HepG2 (cell line): ENCODE measurements at regions not wholly inside any gene's neighbourhood (a gene's known extent, or its start where the extent isn't known, plus 50 kb on each side); places are given as distances from the start of the nearest gene placed in this dataset.

Experiments
- ATAC-seq: fragments of 200-7000 bp; cut with Tn5 transposase; 3 replicates; pipeline ENCODE4 v1.9.1; 2020; ENCODE audit warnings: mild to moderate bottlenecking, moderate library complexity
- BruUV-seq: library from RNA; stranded (reverse); fragments of 400-500 nt; replicated peaks from 2 replicates; lab custom pipeline; 2021; lab: Mats Ljungman, UMichigan
- CTCF ChIA-PET: fragments of 300-600 bp; formaldehyde crosslinking; extraction: SDS; loops from one replicate; lab custom pipeline; 2021; ENCODE audit warnings: low total read pairs, inconsistent platforms, low intra/inter-chr PET ratio; lab: Yijun Ruan, JAX
- POLR2A ChIA-PET: fragments of 350-600 bp; sonication (Branson Sonifier 250); formaldehyde crosslinking; loops from one replicate; lab custom pipeline; 2020; ENCODE audit warnings: antibody characterized with exemption, inconsistent platforms; lab: Yijun Ruan, JAX
- DNase-seq: peaks from one replicate; pipeline ENCODE4 v3.0.0-alpha.2; 2015; ENCODE audit warnings: low spot score
- FAIRE-seq: peaks from 3 replicates; lab custom pipeline; 2011; peaks lifted over from hg19 to GRCh38; lab: Jason Lieb, UNC
- H2AFZ ChIP-seq: one replicate; pipeline ENCODE4 v1.6.1; 2011; ENCODE audit warnings: low read length, inconsistent platforms
- H3K27ac ChIP-seq: fragments of 300-600 bp; 3 replicates; pipeline ENCODE4 v1.8.0; 2011; ENCODE audit warnings: mixed run types, mild to moderate bottlenecking, mixed read lengths, low read length, inconsistent platforms; ENCODE audit not compliant: insufficient read depth; ENCODE audit errors: extremely low read length
- H3K27me3 ChIP-seq, 2 experiments: fragments of 200-600 bp in 1 of 2; 2 replicates in 1 of 2; 3 replicates in 1 of 2; pipeline versions ENCODE4 v1.6.0 to v1.8.0; 2011; ENCODE audit warnings: low read length in 2 of 2, mild to moderate bottlenecking in 2 of 2, moderate library complexity in 2 of 2, inconsistent platforms in 1 of 2; ENCODE audit not compliant: insufficient read depth in 2 of 2, control insufficient read depth in 1 of 2
- H3K36me3 ChIP-seq, 2 experiments: fragments of 200-600 bp in 1 of 2; replicated peaks in 1 of 2; 2 replicates in 1 of 2; 3 replicates in 1 of 2; pipeline versions ENCODE4 v1.5.1 to v1.8.0; 2011; ENCODE audit warnings: low read length in 2 of 2, inconsistent platforms in 1 of 2; ENCODE audit not compliant: insufficient read depth in 2 of 2, control insufficient read depth in 1 of 2
- H3K4me1 ChIP-seq: 2 replicates; pipeline ENCODE4 v1.5.1; 2012; ENCODE audit warnings: low read length, inconsistent platforms; ENCODE audit not compliant: insufficient read depth
- H3K4me2 ChIP-seq: 2 replicates; pipeline ENCODE4 v1.6.0; 2011; ENCODE audit warnings: low read depth, low read length, inconsistent platforms
- H3K4me3 ChIP-seq, 3 experiments: fragments of 200-600 bp in 1 of 3; sonication (generic), shearing (Covaris generic) in 1 of 3; replicated peaks in 1 of 3; 2 replicates each; pipeline ENCODE4 v1.5.1; 2011 to 2016; ENCODE audit warnings: low read length in 3 of 3, inconsistent platforms in 2 of 3, low read depth in 2 of 3, mild to moderate bottlenecking in 2 of 3, control low read depth in 1 of 3, mixed read lengths in 1 of 3; ENCODE audit not compliant: insufficient read depth in 1 of 3
- H3K79me2 ChIP-seq: one replicate; pipeline ENCODE4 v1.6.1; 2011; ENCODE audit warnings: low read length, inconsistent platforms; ENCODE audit not compliant: insufficient read depth
- H3K9ac ChIP-seq: 2 replicates; pipeline ENCODE4 v1.6.0; 2011; ENCODE audit warnings: mild to moderate bottlenecking, low read depth, low read length, inconsistent platforms; ENCODE audit not compliant: insufficient read depth
- H3K9me3 ChIP-seq: 2 replicates; pipeline ENCODE4 v1.5.1; 2012; ENCODE audit warnings: mild to moderate bottlenecking, low read length
- H4K20me1 ChIP-seq: 2 replicates; pipeline ENCODE4 v1.6.0; 2011; ENCODE audit warnings: inconsistent platforms, mild to moderate bottlenecking, low read length, moderate library complexity; ENCODE audit not compliant: insufficient read depth
- CSRNP2 ChIP-seq: sonication (generic); formaldehyde crosslinking; conservative IDR thresholded peaks from 2 replicates; pipeline ENCODE4 v1.8.0; 2022; ENCODE audit warnings: low read depth, missing genetic modification reagents
- FOXC1 ChIP-seq: sonication (generic); formaldehyde crosslinking; IDR thresholded peaks from 2 replicates; pipeline ENCODE4 v1.8.0; 2022; ENCODE audit warnings: mild to moderate bottlenecking, missing genetic modification reagents, borderline replicate concordance
- GRHL1 ChIP-seq: sonication (generic); formaldehyde crosslinking; conservative IDR thresholded peaks from 2 replicates; pipeline ENCODE4 v1.8.0; 2022; ENCODE audit warnings: missing genetic modification reagents
- HNRNPK ChIP-seq: fragments of 200-400 bp; formaldehyde crosslinking; IDR thresholded peaks from 2 replicates; pipeline ENCODE4 v1.6.1; 2018; ENCODE audit warnings: low read length, low read depth, moderate library complexity, mild to moderate bottlenecking; ENCODE audit not compliant: poor library complexity, severe bottlenecking
- MIER2 ChIP-seq: IDR thresholded peaks from 2 replicates; pipeline ENCODE4 v1.6.1; 2016; ENCODE audit warnings: missing biosample characterization, missing genetic modification reagents
- NR2F6 ChIP-seq, 2 experiments: IDR thresholded peaks; 2 replicates each; pipeline ENCODE4 v1.6.1; 2016; ENCODE audit warnings: antibody characterized with exemption in 1 of 2, mild to moderate bottlenecking in 1 of 2
- ZHX2 ChIP-seq, 2 experiments: sonication (generic) in 1 of 2; formaldehyde crosslinking in 1 of 2; IDR thresholded peaks; 2 replicates each; pipeline versions ENCODE4 v1.6.1 to v1.9.0; 2014 to 2022; ENCODE audit warnings: antibody characterized with exemption in 1 of 2, borderline replicate concordance in 1 of 2, inconsistent platforms in 1 of 2, low read depth in 1 of 2, missing genetic modification reagents in 1 of 2
- ZNF136 ChIP-seq: sonication (generic); formaldehyde crosslinking; IDR thresholded peaks from 2 replicates; pipeline ENCODE4 v1.8.1; 2022; ENCODE audit warnings: low read depth, mild to moderate bottlenecking, moderate library complexity, missing genetic modification reagents
- ZNF275 ChIP-seq: sonication (generic); formaldehyde crosslinking; IDR thresholded peaks from 2 replicates; pipeline ENCODE4 v1.8.0; 2022; ENCODE audit warnings: missing genetic modification reagents, mild to moderate bottlenecking, inconsistent platforms, borderline replicate concordance
- ZNF296 ChIP-seq: sonication (generic); formaldehyde crosslinking; conservative IDR thresholded peaks from 2 replicates; pipeline ENCODE4 v1.5.0; 2020; ENCODE audit warnings: mild to moderate bottlenecking, missing genetic modification reagents
- ZNF510 ChIP-seq: sonication (generic); formaldehyde crosslinking; IDR thresholded peaks from 2 replicates; pipeline ENCODE4 v1.4.0; 2020; ENCODE audit warnings: low read depth, mild to moderate bottlenecking, missing genetic modification reagents
- WGBS: methylation state at CpG from one replicate; pipeline ENCODE4 v1.1.6; 2017; ENCODE audit warnings: low lambda C conversion rate; 5-methylcytosine and 5-hydroxymethylcytosine counted together
- in situ Hi-C: cut with HindIII; loops from 2 replicates; pipeline ENCODE4 v1.10.0; 2017; ENCODE audit warnings: low pct_unique_long_range_greater_than_20kb; ENCODE audit not compliant: extremely low pct_ligation_motif_present
- intact Hi-C: fragments of 100-400 bp; cut with micrococcal nuclease; formaldehyde crosslinking; loops from one replicate; pipeline ENCODE4 v1.10.0; 2022; ENCODE audit not compliant: unreplicated experiment

GRCh38 chr2:89775885-89776284 is 1084.4 kb downstream of the RPIA start:
- in situ Hi-C loops: no loop called here
- no peak for FAIRE-seq

More at GRCh38 chr2:89775885-89776284, 1084.4 kb downstream of the RPIA start:
- Histone ChIP-seq H3K9me3 (peaks cover 86% of the 10 kb centered on the region), H3K4me2 (no peak overlapping the region), H3K9ac (no peak overlapping the region), H3K79me2 (no peaks in the 10 kb centered on the region), H2AFZ (no peak overlapping the region), H4K20me1 (no peaks in the 10 kb centered on the region), H3K36me3 (no peaks in the 10 kb centered on the region), H3K4me1 (no peaks in the 10 kb centered on the region), H3K4me3 (no peak overlapping the region), H3K27me3 (no peaks in the 10 kb centered on the region), H3K27ac (no peak overlapping the region)
- POLR2A ChIA-PET: no interaction called here
- intact Hi-C loops: no loop called here
- CTCF ChIA-PET: no interaction called here
- no peak for TF ChIP-seq ZHX2 (IDR thresholded peaks at IDR 0.05; ENCODE audit: low read depth)
- TF ChIP-seq ZHX2 (CRISPR knock-in tag; IDR thresholded peaks at IDR 0.05; ENCODE audit: borderline replicate concordance): no peak
- no peak for TF ChIP-seq MIER2
- TF ChIP-seq HNRNPK: no peak
- no peak for TF ChIP-seq GRHL1 (CRISPR knock-in tag)
- TF ChIP-seq ZNF510 (CRISPR knock-in tag): no peak
- TF ChIP-seq ZNF275 (CRISPR knock-in tag): no peak
- no peak for TF ChIP-seq CSRNP2 (CRISPR knock-in tag)
- TF ChIP-seq FOXC1 (CRISPR knock-in tag): no peak
- no peak for TF ChIP-seq NR2F6 (IDR thresholded peaks at IDR 0.05)
- TF ChIP-seq NR2F6 (CRISPR knock-in tag; IDR thresholded peaks at IDR 0.05): no peak
- TF ChIP-seq ZNF296 (CRISPR knock-in tag): no peak
- TF ChIP-seq ZNF136: no peak
- WGBS: 12% methylated on average over 15 of the region's 15 CpGs
- BruUV-seq: no TSS peak
- DNase-seq (no peak), ATAC-seq (no peak)
